UCSD-AML1 (cell line): ENCODE measurements at regions not wholly inside any gene's neighbourhood (a gene's known extent, or its start where the extent isn't known, plus 50 kb on each side); places are given as distances from the start of the nearest gene placed in this dataset.
"Not testable (repeated sequence)": the region's sequence is repeated elsewhere in the genome, so short reads cannot be mapped to it uniquely, and the experiment has no call there.

Source experiments
- DNase-seq: peaks from one replicate; lab custom pipeline; 2025; ENCODE audit not compliant: unreplicated experiment; lab: John Stamatoyannopoulos, UW

DNA sequence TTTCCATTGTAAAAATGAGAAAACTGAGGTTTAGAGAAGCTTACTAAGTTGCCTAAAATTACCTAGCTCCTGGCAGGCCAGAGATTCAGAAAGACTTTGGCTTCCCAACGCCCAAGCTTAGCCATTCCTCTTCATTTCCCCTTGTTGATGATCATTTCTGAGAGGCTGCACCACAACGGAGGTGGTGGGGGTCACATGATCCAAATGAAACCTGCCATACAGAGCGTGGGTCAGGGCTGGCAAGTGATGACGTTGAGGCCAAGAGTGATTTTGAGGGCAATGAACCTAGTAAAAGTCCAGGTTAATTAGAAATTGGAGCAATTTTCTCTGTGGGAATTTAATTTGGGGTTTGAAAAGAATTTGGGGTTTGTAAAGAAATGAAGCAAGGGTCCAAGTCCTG, 109.9 kb downstream of the TMEM182 start:
- DNase-seq: no peak

GRCh38 chr2:102872388-102872787, 110.6 kb downstream of the TMEM182 start:
- no peak for DNase-seq

DNA sequence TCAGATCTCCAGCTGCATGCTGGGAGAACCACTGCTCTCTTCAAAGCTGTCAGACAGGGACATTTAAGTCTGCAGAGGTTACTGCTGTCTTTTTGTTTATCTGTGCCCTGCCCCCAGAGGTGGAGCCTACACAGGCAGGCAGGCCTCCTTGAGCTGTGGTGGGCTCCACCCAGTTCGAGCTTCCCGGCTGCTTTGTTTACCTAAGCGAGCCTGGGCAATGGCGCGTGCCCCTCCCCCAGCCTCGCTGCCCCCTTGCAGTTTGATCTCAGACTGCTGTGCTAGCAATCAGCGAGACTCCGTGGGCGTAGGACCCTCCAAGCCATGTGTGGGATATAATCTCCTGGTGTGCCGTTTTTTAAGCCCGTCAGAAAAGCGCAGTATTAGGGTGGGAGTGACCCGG, 117.7 kb downstream of the TMEM182 start:
- not testable (repeated sequence) for DNase-seq

DNA sequence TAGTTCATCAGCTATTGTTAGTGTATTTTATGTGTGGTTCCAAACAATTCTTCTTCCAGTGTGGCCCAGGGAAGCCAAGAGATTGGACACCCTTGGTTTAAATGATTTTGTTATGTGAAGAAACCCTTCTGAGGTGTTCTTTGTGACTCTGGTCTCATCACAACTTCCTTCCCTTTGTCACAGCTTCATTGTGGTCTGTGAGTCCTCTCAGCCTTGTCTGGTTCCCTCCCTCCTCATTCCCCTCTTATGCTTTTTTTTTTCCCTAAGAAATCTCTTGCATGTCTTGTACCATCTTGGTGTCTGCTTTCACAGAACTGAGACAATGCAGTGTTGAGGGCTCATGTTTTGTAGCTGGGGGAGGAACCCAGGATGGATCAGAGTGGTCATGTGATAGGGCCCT, 118.9 kb downstream of the TMEM182 start:
- DNase-seq: no peak

GRCh38 chr2:102886216-102886893, 124.5 kb downstream of the TMEM182 start:
- no peak for DNase-seq

GRCh38 chr2:102888514-102888913, 126.7 kb downstream of the TMEM182 start:
- no peak for DNase-seq

DNA sequence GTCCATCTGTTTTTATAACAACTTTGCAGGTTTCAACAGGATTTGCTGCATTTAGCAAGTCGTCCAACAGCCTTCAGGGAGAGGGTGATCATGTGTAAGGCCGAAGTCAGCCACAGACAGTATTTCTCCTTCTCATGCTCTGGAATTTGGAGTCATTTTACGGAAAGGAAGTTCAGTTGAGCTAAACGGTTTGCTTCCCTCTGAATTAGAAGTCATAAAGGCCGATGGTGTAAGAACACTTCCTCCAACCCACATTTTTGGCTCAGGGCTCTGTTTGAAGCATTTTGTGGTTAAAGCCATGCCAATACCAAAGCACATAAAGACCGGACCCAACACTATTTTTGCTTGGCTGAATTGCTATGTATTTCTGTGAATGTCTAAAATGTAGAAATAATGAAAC, 129.5 kb downstream of the TMEM182 start:
- DNase-seq: peak; percentile 14

DNA sequence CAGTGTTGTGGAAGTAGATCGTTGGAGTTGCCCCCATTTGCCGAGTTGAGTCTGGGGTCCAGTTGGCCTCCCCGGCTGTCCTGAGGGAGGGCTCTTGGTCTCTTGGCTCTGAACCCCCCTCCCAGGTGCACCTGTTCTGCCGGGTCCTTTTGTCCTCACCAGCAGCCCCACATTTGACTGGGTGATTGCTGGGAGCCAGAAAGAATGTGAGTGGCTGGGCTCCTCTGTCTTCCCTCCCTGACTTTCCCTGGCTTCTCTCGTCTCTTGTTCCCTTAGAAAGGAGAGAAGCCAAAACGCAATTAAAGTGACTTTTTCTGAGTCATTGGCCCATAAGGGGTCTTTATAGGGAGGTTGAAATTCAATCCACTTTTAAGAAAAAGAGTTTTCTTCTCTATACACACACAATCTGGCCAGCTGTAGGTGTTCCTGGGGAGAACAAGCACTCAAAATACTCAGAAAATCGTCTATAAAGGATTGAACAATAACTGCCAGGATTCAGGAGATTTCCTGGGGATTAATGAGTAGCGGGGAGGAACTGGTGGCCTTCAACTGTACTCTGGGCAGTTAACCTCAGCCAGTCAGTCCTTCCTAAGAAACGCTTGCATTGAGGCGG, 131.0 kb downstream of the TMEM182 start:
- no peak for DNase-seq

GRCh38 chr2:102893870-102894269, 132.0 kb downstream of the TMEM182 start:
- no peak for DNase-seq

DNA sequence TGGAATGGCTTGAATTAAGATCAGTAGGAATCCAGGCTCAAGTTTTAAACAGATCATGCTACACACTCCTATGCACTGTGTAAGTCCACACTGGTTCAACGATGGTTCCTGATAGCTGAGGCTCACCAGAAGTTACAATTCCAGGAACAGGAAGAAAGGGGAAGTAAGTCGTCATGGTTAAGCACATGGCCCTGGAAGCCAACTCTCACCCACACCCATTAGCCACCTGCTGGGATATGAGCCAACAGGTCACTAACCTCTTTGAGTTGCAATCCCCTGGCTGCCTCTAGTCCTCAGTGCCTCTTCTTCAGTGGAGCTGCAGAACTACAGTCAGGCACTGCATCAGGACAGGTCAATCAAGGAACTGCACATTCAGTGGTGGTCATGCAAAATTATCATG, 133.5 kb downstream of the TMEM182 start:
- DNase-seq: peak; percentile 28

- not testable (repeated sequence) for DNase-seq
Measured at GRCh38 chr2:102909240-102909639, 147.4 kb downstream of the TMEM182 start.

DNA sequence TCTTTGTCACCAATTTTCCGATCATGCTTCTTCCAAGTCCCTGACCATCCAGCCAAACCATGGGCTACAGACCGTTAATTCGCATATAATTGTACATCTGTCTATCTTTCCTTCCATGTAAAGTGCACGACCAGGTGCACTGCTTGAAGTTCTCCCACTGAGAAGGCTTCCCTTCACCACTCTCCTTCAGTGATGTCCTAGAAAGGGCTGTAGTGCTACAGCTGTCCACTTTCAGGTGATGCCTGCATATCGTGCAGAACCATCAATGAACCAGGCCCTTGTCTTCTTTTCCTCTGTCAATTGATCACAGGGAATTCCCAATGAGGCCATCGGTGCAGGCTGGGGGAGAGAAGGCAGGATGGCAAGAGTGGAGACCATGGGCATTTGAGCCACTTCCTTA, 148.9 kb downstream of the TMEM182 start:
- DNase-seq: no peak

DNA sequence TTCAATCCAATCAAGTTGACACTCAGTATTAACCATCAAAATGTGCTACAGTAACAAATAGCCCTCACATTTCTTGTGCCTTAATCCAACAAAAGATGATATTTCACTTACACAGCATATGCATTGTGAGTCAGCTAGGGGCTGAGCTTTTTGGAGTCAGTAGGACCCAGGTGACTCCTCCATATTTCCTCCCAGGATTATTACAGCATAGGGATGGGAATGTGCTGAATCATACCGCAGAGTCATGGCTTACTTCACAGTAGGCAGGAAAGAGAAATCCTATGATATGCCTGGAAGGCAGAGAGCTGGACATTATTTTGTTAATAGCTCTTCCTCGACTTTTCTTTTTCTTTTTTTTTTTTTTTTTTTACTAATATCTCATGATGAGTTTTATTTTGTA, 153.3 kb downstream of the TMEM182 start:
- no peak for DNase-seq

- DNase-seq: no peak
Measured at GRCh38 chr2:102922321-102922720, 160.5 kb downstream of the TMEM182 start.

DNA sequence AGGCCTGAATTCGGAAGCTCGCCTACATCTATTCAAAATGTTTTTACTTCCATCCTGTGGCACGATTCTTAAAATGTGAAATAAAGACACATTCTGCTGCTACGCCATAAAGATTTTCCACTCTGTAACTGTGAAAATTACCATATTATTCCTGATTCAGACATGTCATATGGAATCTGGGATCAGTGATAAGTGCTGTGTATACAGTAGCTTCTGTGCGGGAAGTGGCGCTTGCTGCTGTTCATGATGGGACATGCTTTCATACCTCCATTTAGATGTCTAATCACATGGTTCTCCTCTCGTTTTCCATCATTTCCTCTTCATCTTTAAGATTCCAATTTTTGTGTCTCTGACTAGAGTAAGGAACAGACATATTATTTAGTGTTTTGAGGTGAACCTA, 163.2 kb downstream of the TMEM182 start:
- no peak for DNase-seq

DNA sequence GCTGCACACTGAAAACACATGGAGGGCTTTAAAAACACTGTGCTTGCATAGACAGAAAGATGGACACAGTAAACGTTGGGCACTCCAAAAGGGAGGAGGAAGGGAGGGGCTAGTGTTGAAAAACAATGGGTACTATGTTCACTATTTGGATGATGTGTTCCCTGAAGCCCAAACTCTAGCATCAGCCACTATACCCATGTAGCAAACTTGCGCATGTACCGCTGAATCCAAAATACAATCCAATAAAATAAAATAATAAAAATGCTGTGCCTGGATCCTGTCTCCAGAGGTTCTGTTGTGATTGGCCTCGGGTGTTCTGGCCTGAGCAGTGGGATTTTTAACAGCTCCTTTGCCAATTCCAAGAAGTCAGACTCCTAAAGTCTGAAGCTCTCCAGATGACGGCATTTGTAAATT, 166.0 kb downstream of the TMEM182 start:
- DNase-seq: no peak

DNA sequence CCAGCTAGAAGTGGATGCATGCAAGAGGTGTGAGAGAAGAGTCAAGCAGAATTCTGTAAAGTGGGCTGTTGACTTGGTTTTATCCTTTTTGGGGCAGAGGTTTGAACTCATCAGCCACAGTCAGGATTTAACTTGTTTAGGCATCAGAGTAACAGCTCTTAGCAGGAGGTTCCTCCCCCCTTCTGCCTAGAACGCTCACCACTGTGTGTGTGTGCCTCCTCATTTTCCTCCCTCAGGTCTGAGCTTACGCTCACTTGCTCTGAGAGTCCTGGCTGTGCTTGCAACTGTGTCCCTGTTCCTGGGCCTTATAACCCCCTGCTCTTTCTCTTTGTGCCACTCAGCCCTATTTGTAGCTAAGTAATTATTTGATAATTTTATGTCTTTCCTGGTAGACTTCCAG, 167.9 kb downstream of the TMEM182 start:
- no peak for DNase-seq

DNA sequence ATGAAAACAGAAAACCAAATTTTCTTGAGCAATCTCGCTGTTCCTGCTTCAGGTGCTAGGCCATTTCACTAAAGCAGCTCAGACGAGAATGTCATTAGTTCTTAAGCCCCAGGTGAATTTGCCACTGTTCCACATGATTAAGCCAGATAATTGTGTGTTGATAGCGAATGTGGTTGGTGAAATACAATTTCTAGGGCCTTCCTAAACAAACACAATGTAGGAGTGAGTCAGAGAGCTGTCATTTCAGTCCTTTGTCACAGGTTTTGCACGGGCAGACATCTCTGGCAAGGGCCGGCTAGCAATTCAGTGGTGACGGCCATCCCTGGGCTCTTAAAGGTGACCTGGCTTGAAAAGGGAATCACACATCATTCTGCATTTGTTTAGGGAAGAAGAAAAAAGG, 170.7 kb downstream of the TMEM182 start:
- DNase-seq: no peak

GRCh38 chr2:102939207-102939606, 177.4 kb downstream of the TMEM182 start:
- no peak for DNase-seq

DNA sequence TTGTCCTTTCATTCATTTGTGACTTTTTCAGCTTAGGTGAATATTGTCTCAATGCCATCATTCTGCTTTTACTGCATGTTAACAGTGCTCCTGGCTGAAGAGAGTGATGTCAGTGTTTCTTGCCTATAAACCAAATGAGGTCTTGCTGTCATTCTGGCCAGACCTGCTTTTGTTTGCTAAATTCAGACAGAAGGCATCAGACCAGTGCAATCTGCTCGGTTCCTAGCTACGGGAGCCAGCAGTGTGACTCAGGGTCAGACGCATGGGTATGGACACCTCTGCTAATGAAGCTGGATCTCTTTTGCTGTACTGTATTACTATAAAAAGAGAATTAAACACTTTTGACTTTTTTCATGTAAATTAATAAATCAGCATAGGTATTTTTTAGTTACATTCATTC, 178.9 kb downstream of the TMEM182 start:
- no peak for DNase-seq

- no peak for DNase-seq
Measured at GRCh38 chr2:102942107-102942506, 180.3 kb downstream of the TMEM182 start.

GRCh38 chr2:102943251-102943650, 181.4 kb downstream of the TMEM182 start:
- no peak for DNase-seq

GRCh38 chr2:102950371-102950946, 188.6 kb downstream of the TMEM182 start:
- no peak for DNase-seq
